A673 (cell line): ENCODE measurements at regions not wholly inside any gene's neighbourhood (a gene's known extent, or its start where the extent isn't known, plus 50 kb on each side); places are given as distances from the start of the nearest gene placed in this dataset.

Experiments used
- EZH2 ChIP-seq: fragments of 200-600 bp; sonication (generic); IDR thresholded peaks from 2 replicates; pipeline ENCODE4 v1.6.1; 2017; ENCODE audit warnings: borderline replicate concordance, low read depth, mild to moderate bottlenecking, mixed read lengths, antibody characterized with exemption, low read length; ENCODE audit not compliant: poor library complexity, severe bottlenecking
- TF ChIP-seq, protein P1 (sequence below): fragments of 300-800, 200-600 bp; sonication (generic); conservative IDR thresholded peaks from 2 replicates; pipeline ENCODE4 v1.5.1; 2017; ENCODE audit warnings: low read depth, mild to moderate bottlenecking, antibody characterized with exemption, low read length, moderate library complexity, mixed read lengths

DNA sequence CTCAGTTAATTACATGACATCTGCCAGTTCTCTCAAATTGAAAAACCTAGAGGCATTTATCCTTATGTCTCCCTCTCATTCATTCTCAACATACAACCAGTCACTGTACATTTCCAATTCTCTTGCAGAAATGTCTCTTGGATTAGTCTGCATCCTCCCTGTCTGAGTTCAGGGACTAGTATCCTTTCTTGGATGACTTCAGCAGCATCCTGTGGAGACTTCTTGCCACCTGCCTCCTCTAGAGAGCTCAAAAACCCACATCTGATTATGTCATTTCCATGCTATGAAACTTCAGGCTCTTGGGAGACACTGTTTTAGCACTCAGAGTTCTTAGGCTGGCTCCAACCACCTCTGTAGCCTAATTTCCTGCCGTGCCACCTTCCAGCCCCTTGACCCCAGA lies 515.1 kb upstream of the DIPK2B start:
- TF ChIP-seq, protein P1, sequence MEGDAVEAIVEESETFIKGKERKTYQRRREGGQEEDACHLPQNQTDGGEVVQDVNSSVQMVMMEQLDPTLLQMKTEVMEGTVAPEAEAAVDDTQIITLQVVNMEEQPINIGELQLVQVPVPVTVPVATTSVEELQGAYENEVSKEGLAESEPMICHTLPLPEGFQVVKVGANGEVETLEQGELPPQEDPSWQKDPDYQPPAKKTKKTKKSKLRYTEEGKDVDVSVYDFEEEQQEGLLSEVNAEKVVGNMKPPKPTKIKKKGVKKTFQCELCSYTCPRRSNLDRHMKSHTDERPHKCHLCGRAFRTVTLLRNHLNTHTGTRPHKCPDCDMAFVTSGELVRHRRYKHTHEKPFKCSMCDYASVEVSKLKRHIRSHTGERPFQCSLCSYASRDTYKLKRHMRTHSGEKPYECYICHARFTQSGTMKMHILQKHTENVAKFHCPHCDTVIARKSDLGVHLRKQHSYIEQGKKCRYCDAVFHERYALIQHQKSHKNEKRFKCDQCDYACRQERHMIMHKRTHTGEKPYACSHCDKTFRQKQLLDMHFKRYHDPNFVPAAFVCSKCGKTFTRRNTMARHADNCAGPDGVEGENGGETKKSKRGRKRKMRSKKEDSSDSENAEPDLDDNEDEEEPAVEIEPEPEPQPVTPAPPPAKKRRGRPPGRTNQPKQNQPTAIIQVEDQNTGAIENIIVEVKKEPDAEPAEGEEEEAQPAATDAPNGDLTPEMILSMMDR = no peak
- TF ChIP-seq EZH2 = no peak
